LNCAP (cell line): ENCODE measurements at regions not wholly inside any gene's neighbourhood (a gene's known extent, or its start where the extent isn't known, plus 50 kb on each side); places are given as distances from the start of the nearest gene placed in this dataset.

Experiments used
- CTCF ChIP-seq: fragments of 450-650 bp; IDR thresholded peaks from 2 replicates; pipeline ENCODE4 v1.5.1; 2017; ENCODE audit warnings: mild to moderate bottlenecking

GRCh38 chr1:38686167-38686926, 173.2 kb downstream of the RRAGC start:
- TF ChIP-seq CTCF: no peak

DNA sequence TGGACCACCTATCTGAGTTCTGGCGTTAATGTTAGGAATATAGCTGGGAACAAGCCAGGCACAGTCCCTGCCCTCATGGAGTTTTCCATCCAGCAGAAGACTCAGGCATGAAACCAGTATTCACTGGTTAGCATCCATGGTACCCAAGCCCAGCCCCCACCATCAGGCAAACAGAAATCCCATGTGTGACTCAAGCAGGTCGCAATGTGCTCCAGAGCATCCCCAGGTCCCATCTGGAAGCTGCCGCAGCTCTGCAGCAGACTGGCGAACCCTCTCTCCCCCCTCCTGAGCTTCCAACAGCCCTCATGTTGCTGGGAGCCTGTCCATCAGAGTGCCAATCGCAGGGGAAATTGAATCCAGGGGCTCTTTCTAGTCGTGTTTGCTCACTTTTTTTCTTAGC, 174.2 kb downstream of the RRAGC start:
- TF ChIP-seq CTCF: no peak

GRCh38 chr1:38680801-38681510, 178.6 kb downstream of the RRAGC start:
- TF ChIP-seq CTCF: no peak

GRCh38 chr1:38677756-38678155, 181.8 kb downstream of the RRAGC start:
- no peak for TF ChIP-seq CTCF

- TF ChIP-seq CTCF: no peak
These were observed 182.3 kb downstream of the RRAGC start for GRCh38 chr1:38677311-38677710.

DNA sequence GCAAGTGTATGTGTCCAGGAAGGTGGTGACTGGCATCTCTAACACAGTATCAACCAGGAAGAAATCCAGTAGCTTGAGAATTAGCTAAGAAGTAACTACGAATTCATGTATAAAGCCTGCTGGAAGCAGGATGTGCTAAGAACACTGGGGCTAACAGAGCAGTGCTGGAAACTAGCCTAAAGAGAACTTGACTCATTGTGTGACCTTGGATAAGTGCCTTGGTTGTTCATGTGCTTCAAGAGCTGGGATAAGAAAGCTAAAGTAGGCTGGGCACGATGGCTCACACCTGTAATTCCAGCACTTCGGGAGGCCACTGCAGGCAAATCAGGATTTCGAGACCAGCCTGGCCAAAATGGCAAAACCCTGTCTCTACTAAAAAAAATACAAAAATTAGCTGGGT, 186.9 kb downstream of the RRAGC start:
- TF ChIP-seq CTCF: no peak

DNA sequence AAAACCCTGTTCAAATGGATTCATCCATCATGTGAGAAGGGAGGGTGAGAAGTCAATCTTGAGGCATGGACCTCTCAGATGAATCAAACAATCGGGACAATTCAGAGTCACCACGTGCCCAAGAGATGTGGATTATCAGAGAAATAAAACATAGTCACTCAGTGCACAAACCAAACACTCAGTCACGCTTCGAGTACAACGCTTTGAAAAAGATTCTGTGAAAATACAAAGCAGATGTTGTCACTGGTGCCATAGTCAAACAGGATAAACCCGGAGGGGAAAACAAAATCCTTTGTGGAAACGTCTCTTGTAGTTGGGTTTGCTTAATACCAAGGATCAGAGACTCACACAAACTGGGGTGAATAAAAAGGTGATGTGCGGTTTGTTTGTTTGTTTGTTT, 188.4 kb downstream of the RRAGC start:
- TF ChIP-seq CTCF: no peak
